DOHH2 (cell line): ENCODE measurements at regions not wholly inside any gene's neighbourhood (a gene's known extent, or its start where the extent isn't known, plus 50 kb on each side); places are given as distances from the start of the nearest gene placed in this dataset.

Source experiments
- H3F3A ChIP-seq: fragments of 200-600 bp; sonication (generic), shearing (Covaris generic); 2 replicates; pipeline ENCODE4 v1.6.0; 2016; ENCODE audit warnings: antibody characterized with exemption, mild to moderate bottlenecking; ENCODE audit not compliant: control insufficient read depth, insufficient read depth
- H3K27ac ChIP-seq: fragments of 200-600 bp; sonication (generic); 2 replicates; pipeline ENCODE4 v1.5.1; 2014; ENCODE audit warnings: low read depth, mild to moderate bottlenecking, low read length, moderate library complexity
- H3K27me3 ChIP-seq: fragments of 200-600 bp; sonication (generic); 2 replicates; pipeline ENCODE4 v1.6.1; 2014; ENCODE audit warnings: mild to moderate bottlenecking, low read length, mixed read lengths; ENCODE audit not compliant: control insufficient read depth
- H3K36me3 ChIP-seq: fragments of 200-600 bp; sonication (generic); 2 replicates; pipeline ENCODE4 v1.6.1; 2014; ENCODE audit warnings: mild to moderate bottlenecking, low read length, moderate library complexity, mixed read lengths; ENCODE audit not compliant: control insufficient read depth
- H3K4me1 ChIP-seq: fragments of 200-600 bp; sonication (generic); 2 replicates; pipeline ENCODE4 v1.6.1; 2014; ENCODE audit warnings: mild to moderate bottlenecking, low read length, mixed read lengths; ENCODE audit not compliant: control insufficient read depth
- H3K4me2 ChIP-seq: fragments of 200-600 bp; sonication (generic); 2 replicates; pipeline ENCODE4 v1.6.0; 2014; ENCODE audit warnings: mild to moderate bottlenecking, low read length, moderate library complexity
- H3K4me3 ChIP-seq: fragments of 200-600 bp; sonication (generic); 2 replicates; pipeline ENCODE4 v1.5.1; 2014; ENCODE audit warnings: mild to moderate bottlenecking, low read length, mixed read lengths
- H3K79me2 ChIP-seq: fragments of 200-600 bp; sonication (generic); 2 replicates; pipeline ENCODE4 v1.6.1; 2014; ENCODE audit warnings: mild to moderate bottlenecking, low read length, mixed read lengths; ENCODE audit not compliant: control insufficient read depth
- H3K9me2 ChIP-seq: fragments of 200-600 bp; sonication (generic); replicated peaks from 2 replicates; pipeline ENCODE4 v1.6.1; 2014; ENCODE audit warnings: mild to moderate bottlenecking, low read length, mixed read lengths; ENCODE audit not compliant: control insufficient read depth
- H3K9me3 ChIP-seq: fragments of 200-600 bp; sonication (generic); 2 replicates; pipeline ENCODE4 v1.6.1; 2014; ENCODE audit warnings: antibody characterized with exemption, low read length, mixed read lengths; ENCODE audit not compliant: control insufficient read depth, insufficient read depth
- H4K20me1 ChIP-seq: fragments of 200-600 bp; sonication (generic); 2 replicates; pipeline ENCODE4 v1.6.0; 2014; ENCODE audit warnings: low read depth, mild to moderate bottlenecking, antibody characterized with exemption, low read length, moderate library complexity; ENCODE audit not compliant: control insufficient read depth, insufficient read depth
- CTCF ChIP-seq: fragments of 200-600 bp; sonication (generic); IDR thresholded peaks from one replicate; pipeline ENCODE4 v1.5.1; 2014; ENCODE audit warnings: antibody characterized with exemption, mild to moderate bottlenecking, low read depth, low read length; ENCODE audit not compliant: poor library complexity, severe bottlenecking
- EZH2phosphoT487 ChIP-seq: fragments of 200-600 bp; sonication (generic); IDR thresholded peaks from 2 replicates; pipeline ENCODE4 v1.6.1; 2017; ENCODE audit warnings: borderline replicate concordance, mild to moderate bottlenecking, antibody characterized with exemption, low read length, moderate library complexity, mixed read lengths

GRCh38 chr1:37299216-37299615 is 175.2 kb upstream of the ZC3H12A start:
- Histone ChIP-seq H3K4me3 (no peak overlapping the region), H3K9me3 (no peaks in the 10 kb centered on the region), H3K27me3 (no peaks in the 10 kb centered on the region), H3F3A (no peaks in the 10 kb centered on the region), H3K4me1 (no peaks in the 10 kb centered on the region), H3K27ac (no peak overlapping the region), H3K9me2 (no peaks in the 10 kb centered on the region), H3K36me3 (no peaks in the 10 kb centered on the region), H3K4me2 (no peak overlapping the region), H3K79me2 (no peaks in the 10 kb centered on the region), H4K20me1 (no peaks in the 10 kb centered on the region)
- TF ChIP-seq EZH2phosphoT487, result no peak
- no peak for TF ChIP-seq CTCF

- no peaks in the 10 kb centered on the region for H3K27me3 ChIP-seq
- no peaks in the 10 kb centered on the region for H3F3A ChIP-seq
- H3K79me2 ChIP-seq, result no peaks in the 10 kb centered on the region
- H3K9me2 ChIP-seq, result no peaks in the 10 kb centered on the region
- H3K4me1 ChIP-seq, result no peaks in the 10 kb centered on the region
- H3K4me3 ChIP-seq, result no peak overlapping the region
- H4K20me1 ChIP-seq, result no peaks in the 10 kb centered on the region
- no peak overlapping the region for H3K4me2 ChIP-seq
- H3K27ac ChIP-seq, result no peak overlapping the region
- TF ChIP-seq CTCF (no peak), EZH2phosphoT487 (no peak)
- no peaks in the 10 kb centered on the region for H3K36me3 ChIP-seq
- H3K9me3 ChIP-seq, result no peaks in the 10 kb centered on the region
Observed at GRCh38 chr1:37303884-37304574, 170.4 kb upstream of the ZC3H12A start.

- H3K9me3 ChIP-seq, result no peaks in the 10 kb centered on the region
- H3K4me2 ChIP-seq, result no peak overlapping the region
- H3K9me2 ChIP-seq, result no peaks in the 10 kb centered on the region
- H3K4me3 ChIP-seq, result no peak overlapping the region
- no peaks in the 10 kb centered on the region for H3K27me3 ChIP-seq
- no peaks in the 10 kb centered on the region for H3K36me3 ChIP-seq
- H3K27ac ChIP-seq, result no peak overlapping the region
- no peaks in the 10 kb centered on the region for H3K79me2 ChIP-seq
- no peaks in the 10 kb centered on the region for H4K20me1 ChIP-seq
- H3K4me1 ChIP-seq, result no peaks in the 10 kb centered on the region
- no peaks in the 10 kb centered on the region for H3F3A ChIP-seq
- no peak for TF ChIP-seq EZH2phosphoT487
- no peak for TF ChIP-seq CTCF
Observed at GRCh38 chr1:37305108-37305507, 169.3 kb upstream of the ZC3H12A start.
